CD14-positive monocyte (primary cell): ENCODE measurements at regions not wholly inside any gene's neighbourhood (a gene's known extent, or its start where the extent isn't known, plus 50 kb on each side); places are given as distances from the start of the nearest gene placed in this dataset.

Experiments used
- DNase-seq, 3 donors: peaks; one replicate each; pipeline ENCODE4 v3.0.0-alpha.2; 2011 to 2022
- H2AFZ ChIP-seq: 2 replicates; pipeline ENCODE4 v1.6.0; 2012; ENCODE audit warnings: mild to moderate bottlenecking, low read depth, low read length, inconsistent platforms; ENCODE audit not compliant: insufficient read depth, poor library complexity, severe bottlenecking
- H3K27ac ChIP-seq, 2 donors: 1 replicate in 1 of 2; 2 replicates in 1 of 2; pipeline ENCODE4 v1.5.1; 2012 to 2013; ENCODE audit warnings: low read length in 2 of 2, control low read depth in 1 of 2, inconsistent platforms in 1 of 2, low read depth in 1 of 2, mild to moderate bottlenecking in 1 of 2
- H3K27me3 ChIP-seq, 2 donors: one replicate each; pipeline versions ENCODE4 v1.6.0 to v1.6.1; 2011 to 2013; ENCODE audit warnings: low read length in 2 of 2; ENCODE audit not compliant: control insufficient read depth in 2 of 2, insufficient read depth in 2 of 2
- H3K36me3 ChIP-seq, 2 donors: replicated peaks in 1 of 2; 1 replicate in 1 of 2; 2 replicates in 1 of 2; pipeline versions ENCODE4 v1.5.1 to v1.6.1; 2012 to 2013; ENCODE audit warnings: low read length in 2 of 2, control low read depth in 1 of 2, inconsistent platforms in 1 of 2, mild to moderate bottlenecking in 1 of 2; ENCODE audit not compliant: insufficient read depth in 2 of 2, control insufficient read depth in 1 of 2
- H3K4me1 ChIP-seq, 2 donors: 1 replicate in 1 of 2; 2 replicates in 1 of 2; pipeline versions ENCODE4 v1.5.1 to v1.6.1; 2012 to 2013; ENCODE audit warnings: low read length in 2 of 2, control low read depth in 1 of 2, inconsistent platforms in 1 of 2, mild to moderate bottlenecking in 1 of 2, moderate library complexity in 1 of 2; ENCODE audit not compliant: insufficient read depth in 2 of 2, control insufficient read depth in 1 of 2
- H3K4me2 ChIP-seq: replicated peaks from 2 replicates; pipeline ENCODE3; 2012; ENCODE audit warnings: low read length, moderate library complexity, mild to moderate bottlenecking; ENCODE audit not compliant: poor library complexity, severe bottlenecking; ENCODE audit errors: extremely low read depth
- H3K4me3 ChIP-seq, 3 experiments: fragments of 200-600 bp in 1 of 3; sonication (generic) in 1 of 3; replicated peaks in 1 of 3; 1 replicate in 2 of 3; 2 replicates in 1 of 3; pipeline ENCODE4 v1.5.1; 2011 to 2013; ENCODE audit warnings: low read length in 3 of 3, mild to moderate bottlenecking in 3 of 3, control low read depth in 2 of 3, low read depth in 2 of 3, inconsistent platforms in 1 of 3, moderate library complexity in 1 of 3
- H3K79me2 ChIP-seq: 2 replicates; pipeline ENCODE4 v1.6.0; 2012; ENCODE audit warnings: mild to moderate bottlenecking, control low read depth, inconsistent platforms, low read length, moderate library complexity; ENCODE audit not compliant: insufficient read depth
- H3K9ac ChIP-seq: 2 replicates; pipeline ENCODE4 v1.6.0; 2017; ENCODE audit warnings: low read length, mild to moderate bottlenecking; ENCODE audit not compliant: insufficient read depth, poor library complexity, severe bottlenecking
- H3K9me3 ChIP-seq, 2 donors: replicated peaks in 1 of 2; 1 replicate in 1 of 2; 2 replicates in 1 of 2; pipeline versions ENCODE4 v1.5.1 to v1.6.1; 2012 to 2013; ENCODE audit warnings: low read length in 2 of 2, control low read depth in 1 of 2; ENCODE audit not compliant: control insufficient read depth in 1 of 2, insufficient read depth in 1 of 2
- H4K20me1 ChIP-seq: 2 replicates; pipeline ENCODE4 v1.6.0; 2012; ENCODE audit warnings: mild to moderate bottlenecking, low read length, control low read depth, moderate library complexity; ENCODE audit not compliant: insufficient read depth
- H3K27ac Mint-ChIP-seq, 7 donors: one replicate each; pipeline ENCODE4 v1.8.0; 2020; ENCODE audit warnings: mild to moderate bottlenecking in 7 of 7, mixed read lengths in 7 of 7, moderate library complexity in 6 of 7, inconsistent platforms in 2 of 7
- H3K27me3 Mint-ChIP-seq, 3 donors: one replicate each; pipeline ENCODE4 v1.8.0; 2021 to 2022; ENCODE audit warnings: low read depth in 3 of 3, mild to moderate bottlenecking in 3 of 3, mixed read lengths in 3 of 3, moderate library complexity in 3 of 3, inconsistent platforms in 1 of 3
- H3K36me3 Mint-ChIP-seq, 2 donors: one replicate each; pipeline ENCODE4 v1.8.0; 2020; ENCODE audit warnings: mixed read lengths in 2 of 2, inconsistent platforms in 1 of 2, mild to moderate bottlenecking in 1 of 2
- H3K4me1 Mint-ChIP-seq: one replicate; pipeline ENCODE4 v1.8.0; 2020; ENCODE audit warnings: mild to moderate bottlenecking, mixed read lengths
- H3K4me3 Mint-ChIP-seq, 2 donors: one replicate each; pipeline ENCODE4 v1.8.0; 2020; ENCODE audit warnings: mild to moderate bottlenecking in 2 of 2, mixed read lengths in 2 of 2, moderate library complexity in 1 of 2
- H3K9me3 Mint-ChIP-seq, 7 donors: one replicate each; pipeline ENCODE4 v1.8.0; 2020 to 2022; ENCODE audit warnings: mixed read lengths in 7 of 7, mild to moderate bottlenecking in 6 of 7, moderate library complexity in 6 of 7, inconsistent platforms in 2 of 7
- WGBS: methylation state at CpG from one replicate; pipeline ENCODE4 v1.1.5; 2013; ENCODE audit warnings: missing lambda C conversion rate; ENCODE audit not compliant: insufficient coverage; 5-methylcytosine and 5-hydroxymethylcytosine counted together
- intact Hi-C, 2 donors: fragments of 100-400 bp; cut with micrococcal nuclease; formaldehyde crosslinking; loops; one replicate each; pipeline versions ENCODE4 v1.15.0 to v1.15.1; 2023
- TF ChIP-seq, protein P1 (sequence below): fragments of 200-600 bp; IDR thresholded peaks from one replicate; pipeline ENCODE4 v1.8.0; 2022; ENCODE audit warnings: antibody characterized with exemption, mild to moderate bottlenecking

DNA sequence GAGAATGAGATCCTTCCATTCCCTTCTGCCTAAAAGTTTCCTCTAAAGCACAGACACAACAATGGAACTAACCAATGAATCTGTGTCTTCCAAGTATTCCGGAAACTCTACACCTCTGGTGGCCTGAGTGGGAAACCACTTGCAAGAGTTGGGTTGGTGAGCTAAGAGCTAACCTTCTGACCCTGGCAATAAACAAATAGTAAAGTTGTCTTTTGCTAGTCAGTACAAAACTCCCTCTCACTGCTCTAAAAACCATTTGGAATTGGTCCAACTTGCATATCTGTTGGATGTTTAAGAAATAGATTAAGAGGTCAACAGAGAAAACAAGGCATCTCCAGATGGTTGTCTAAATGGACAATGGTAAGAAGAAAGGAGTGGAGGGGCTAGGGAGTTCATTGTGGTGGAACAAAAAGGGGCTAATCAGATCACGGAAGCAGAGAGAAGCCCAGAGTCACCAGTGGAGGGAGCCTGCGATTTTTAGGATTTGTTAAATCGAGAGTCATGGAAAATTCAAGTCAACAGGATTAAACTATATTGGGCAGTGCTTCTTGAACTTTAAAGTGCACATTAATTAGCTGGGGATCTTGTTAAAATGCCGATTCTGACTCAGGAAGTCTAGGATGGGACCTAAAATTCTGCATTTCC lies 192.3 kb downstream of the EVX1 start:
- DNase-seq = no peak
- no peaks in the 10 kb centered on the region for H3K36me3 ChIP-seq
- WGBS = 88% methylated on average over 4 of the region's 5 CpGs
- Mint-ChIP-seq H3K4me3 (no peak overlapping the region), H3K4me1 (peaks cover 4% of the 10 kb centered on the region), H3K9me3 (peaks cover 0 to 1% (median 0%) of the 10 kb centered on the region in 7 donors), H3K27ac (no peak overlapping the region), H3K36me3 (no peaks in the 10 kb centered on the region), H3K27me3 (peaks cover 7 to 9% (median 7%) of the 10 kb centered on the region in 3 donors)
- H3K4me1 ChIP-seq = peaks cover 0 to 3% of the 10 kb centered on the region in 2 donors
- TF ChIP-seq, protein P1, sequence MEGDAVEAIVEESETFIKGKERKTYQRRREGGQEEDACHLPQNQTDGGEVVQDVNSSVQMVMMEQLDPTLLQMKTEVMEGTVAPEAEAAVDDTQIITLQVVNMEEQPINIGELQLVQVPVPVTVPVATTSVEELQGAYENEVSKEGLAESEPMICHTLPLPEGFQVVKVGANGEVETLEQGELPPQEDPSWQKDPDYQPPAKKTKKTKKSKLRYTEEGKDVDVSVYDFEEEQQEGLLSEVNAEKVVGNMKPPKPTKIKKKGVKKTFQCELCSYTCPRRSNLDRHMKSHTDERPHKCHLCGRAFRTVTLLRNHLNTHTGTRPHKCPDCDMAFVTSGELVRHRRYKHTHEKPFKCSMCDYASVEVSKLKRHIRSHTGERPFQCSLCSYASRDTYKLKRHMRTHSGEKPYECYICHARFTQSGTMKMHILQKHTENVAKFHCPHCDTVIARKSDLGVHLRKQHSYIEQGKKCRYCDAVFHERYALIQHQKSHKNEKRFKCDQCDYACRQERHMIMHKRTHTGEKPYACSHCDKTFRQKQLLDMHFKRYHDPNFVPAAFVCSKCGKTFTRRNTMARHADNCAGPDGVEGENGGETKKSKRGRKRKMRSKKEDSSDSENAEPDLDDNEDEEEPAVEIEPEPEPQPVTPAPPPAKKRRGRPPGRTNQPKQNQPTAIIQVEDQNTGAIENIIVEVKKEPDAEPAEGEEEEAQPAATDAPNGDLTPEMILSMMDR = no peak
- no peak overlapping the region for H3K9ac ChIP-seq
- H3K27me3 ChIP-seq = peaks cover 0 to 2% of the 10 kb centered on the region in 2 donors
- no peak overlapping the region for H2AFZ ChIP-seq
- no peaks in the 10 kb centered on the region for H4K20me1 ChIP-seq
- no peak overlapping the region for H3K4me3 ChIP-seq
- no peaks in the 10 kb centered on the region for H3K9me3 ChIP-seq
- intact Hi-C loops = no loop called here
- H3K4me2 ChIP-seq = no peak overlapping the region
- no peak overlapping the region for H3K27ac ChIP-seq
- no peaks in the 10 kb centered on the region for H3K79me2 ChIP-seq

DNA sequence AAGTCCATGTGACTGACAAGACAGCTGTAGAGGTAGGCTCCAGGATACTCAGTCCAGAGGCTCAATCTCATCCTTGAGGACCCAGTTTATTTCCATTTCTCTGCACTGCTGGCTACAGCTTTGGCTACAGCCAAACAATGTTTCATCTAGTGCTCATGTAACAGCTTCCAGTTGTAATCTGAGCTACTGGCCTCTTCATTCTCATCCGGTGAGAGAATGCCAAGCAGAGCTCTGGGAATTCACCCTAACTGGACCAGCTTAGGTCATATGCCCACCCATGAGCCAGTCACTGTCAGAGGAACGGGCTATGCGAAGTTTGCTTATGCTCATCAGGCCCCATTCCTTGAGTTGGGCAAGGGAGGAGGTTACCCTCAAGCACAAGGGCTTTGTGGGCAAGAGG lies 192.9 kb downstream of the EVX1 start:
- Histone ChIP-seq H2AFZ (no peak overlapping the region), H3K4me1 (no peaks in the 10 kb centered on the region), H3K27me3 (peaks cover 0 to 2% of the 10 kb centered on the region in 2 donors), H3K79me2 (no peaks in the 10 kb centered on the region), H4K20me1 (no peaks in the 10 kb centered on the region), H3K9ac (no peak overlapping the region), H3K9me3 (no peaks in the 10 kb centered on the region), H3K27ac (no peak overlapping the region), H3K4me2 (no peak overlapping the region), H3K4me3 (no peak overlapping the region), H3K36me3 (no peaks in the 10 kb centered on the region)
- H3K4me3 Mint-ChIP-seq = no peak overlapping the region
- DNase-seq = no peak
- no peaks in the 10 kb centered on the region for H3K4me1 Mint-ChIP-seq
- H3K27ac Mint-ChIP-seq = no peak overlapping the region
- peaks cover 7 to 9% (median 7%) of the 10 kb centered on the region in 3 donors for H3K27me3 Mint-ChIP-seq
- H3K36me3 Mint-ChIP-seq = no peaks in the 10 kb centered on the region
- 60% methylated on average over 3 of the region's 3 CpGs for WGBS
- intact Hi-C loops = no loop called here
- H3K9me3 Mint-ChIP-seq = peaks cover 0 to 1% (median 0%) of the 10 kb centered on the region in 7 donors
- TF ChIP-seq, protein P1 = no peak
